GM18505 (cell line): ENCODE measurements at regions not wholly inside any gene's neighbourhood (a gene's known extent, or its start where the extent isn't known, plus 50 kb on each side); places are given as distances from the start of the nearest gene placed in this dataset.

Experiments used
- ATAC-seq: cut with Tn5 transposase; IDR thresholded peaks from one replicate; pipeline ENCODE4 v1.9.1; 2021; ENCODE audit not compliant: unreplicated experiment
- POLR2A ChIP-seq: IDR thresholded peaks from 4 replicates; pipeline ENCODE4 v1.6.1; 2011; ENCODE audit warnings: borderline replicate concordance; ENCODE audit not compliant: insufficient read depth, insufficient read length; ENCODE audit errors: extremely low read depth

GRCh38 chr5:123785162-123786071 is 273.4 kb downstream of the CSNK1G3 start:
- TF ChIP-seq POLR2A: no peak
- no peak for ATAC-seq

DNA sequence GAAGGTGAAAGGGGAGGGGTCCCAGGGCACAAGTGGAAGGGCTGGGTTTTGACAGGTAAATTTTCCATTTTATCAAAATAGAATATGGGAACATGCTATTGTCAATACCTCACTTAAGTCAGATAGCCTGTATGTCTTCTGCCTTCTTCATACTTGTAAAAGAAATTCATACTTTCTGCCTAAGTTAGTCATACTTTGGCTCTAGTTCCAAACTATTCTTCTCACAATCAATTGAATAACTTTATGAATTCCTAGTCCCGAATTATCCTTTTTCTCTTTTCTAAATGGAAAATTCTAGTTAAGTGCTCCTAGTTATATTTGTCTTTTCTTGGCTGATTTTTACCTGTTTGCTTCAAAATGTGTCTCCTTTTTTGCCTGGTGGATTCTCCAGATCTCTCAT is 271.4 kb downstream of the CSNK1G3 start:
- no peak for TF ChIP-seq POLR2A
- no peak for ATAC-seq

DNA sequence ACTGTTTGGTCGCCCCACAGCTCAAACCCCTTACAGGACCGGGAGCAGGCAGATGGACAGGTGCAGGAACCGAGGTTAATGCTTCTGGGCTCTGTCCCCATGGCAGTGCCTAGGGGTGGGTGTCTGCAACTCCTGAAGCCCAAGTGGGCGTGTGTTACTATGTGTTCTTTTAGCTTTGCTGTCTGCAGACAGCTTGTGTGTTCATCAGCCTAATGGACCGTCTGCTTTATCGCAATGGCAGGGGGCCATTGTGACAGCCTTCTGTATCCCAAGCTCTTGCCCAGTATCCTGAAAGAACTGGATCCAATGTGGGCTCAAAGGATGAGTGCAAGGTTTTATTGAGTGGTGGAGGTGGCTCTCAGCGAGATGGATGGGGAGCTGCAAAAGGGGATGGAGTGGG is 266.7 kb downstream of the CSNK1G3 start:
- TF ChIP-seq POLR2A: no peak
- no peak for ATAC-seq

- no peak for TF ChIP-seq POLR2A
- no peak for ATAC-seq
Observed at GRCh38 chr5:123776761-123777160, 264.8 kb downstream of the CSNK1G3 start.

DNA sequence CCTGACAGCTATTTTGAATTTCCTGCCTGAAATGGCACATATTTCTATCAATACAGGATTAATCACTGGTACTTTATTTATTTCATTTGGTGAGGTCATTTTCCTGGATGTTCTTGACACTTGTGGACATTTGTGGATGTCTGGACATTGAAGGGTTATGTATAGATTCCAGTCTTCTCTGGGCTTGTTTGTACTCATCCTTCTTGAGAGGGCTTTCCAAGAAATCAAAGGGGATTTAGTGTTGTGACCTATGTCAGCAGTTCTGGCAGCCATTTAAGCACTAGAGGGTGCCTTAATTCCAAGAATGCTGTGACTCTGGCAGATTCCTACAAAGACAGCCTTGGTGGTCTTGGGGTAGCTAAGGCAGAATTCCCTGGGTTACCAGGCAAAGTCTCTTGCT is 259.7 kb downstream of the CSNK1G3 start:
- no peak for ATAC-seq
- no peak for TF ChIP-seq POLR2A

DNA sequence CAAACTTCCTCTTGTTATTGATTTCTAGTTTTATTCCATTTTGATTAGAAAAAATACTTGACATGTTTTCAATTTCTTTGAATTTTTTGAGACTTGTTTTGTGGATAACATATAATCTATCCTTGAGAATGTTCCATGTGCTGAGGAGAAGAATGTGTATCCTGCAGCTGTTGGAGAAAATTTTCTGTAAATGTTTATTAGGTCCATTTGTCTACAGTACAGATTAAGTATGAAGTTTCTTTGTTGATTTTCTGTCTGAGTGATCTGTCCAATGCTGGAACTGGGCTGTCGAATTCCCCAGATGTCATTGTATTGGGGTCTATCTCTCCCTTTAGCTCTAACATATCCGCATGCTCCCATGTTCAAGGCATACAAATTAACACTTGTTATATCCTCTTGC is 251.2 kb downstream of the CSNK1G3 start:
- no peak for ATAC-seq
- no peak for TF ChIP-seq POLR2A

DNA sequence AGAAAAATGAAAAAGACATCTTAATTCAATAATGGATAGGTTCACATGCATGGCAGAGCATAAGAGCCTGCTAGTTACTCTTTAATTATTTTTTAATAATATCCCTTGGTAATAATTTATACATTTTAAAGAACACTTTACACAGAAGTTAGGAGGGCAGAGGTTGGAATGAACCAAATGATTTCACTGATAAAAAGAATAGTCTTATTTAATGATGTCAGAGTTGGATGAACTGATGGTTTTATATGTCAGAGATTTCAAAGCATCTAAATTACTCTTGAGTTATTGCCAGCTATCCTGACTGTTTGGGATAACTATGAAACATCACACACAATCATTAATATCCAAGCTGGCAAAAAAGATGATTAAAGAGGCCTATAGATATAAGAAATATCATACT is 244.8 kb downstream of the CSNK1G3 start:
- TF ChIP-seq POLR2A: no peak
- ATAC-seq: no peak

- no peak for ATAC-seq
- TF ChIP-seq POLR2A: no peak
Observed at GRCh38 chr5:123756318-123756665, 244.3 kb downstream of the CSNK1G3 start.

DNA sequence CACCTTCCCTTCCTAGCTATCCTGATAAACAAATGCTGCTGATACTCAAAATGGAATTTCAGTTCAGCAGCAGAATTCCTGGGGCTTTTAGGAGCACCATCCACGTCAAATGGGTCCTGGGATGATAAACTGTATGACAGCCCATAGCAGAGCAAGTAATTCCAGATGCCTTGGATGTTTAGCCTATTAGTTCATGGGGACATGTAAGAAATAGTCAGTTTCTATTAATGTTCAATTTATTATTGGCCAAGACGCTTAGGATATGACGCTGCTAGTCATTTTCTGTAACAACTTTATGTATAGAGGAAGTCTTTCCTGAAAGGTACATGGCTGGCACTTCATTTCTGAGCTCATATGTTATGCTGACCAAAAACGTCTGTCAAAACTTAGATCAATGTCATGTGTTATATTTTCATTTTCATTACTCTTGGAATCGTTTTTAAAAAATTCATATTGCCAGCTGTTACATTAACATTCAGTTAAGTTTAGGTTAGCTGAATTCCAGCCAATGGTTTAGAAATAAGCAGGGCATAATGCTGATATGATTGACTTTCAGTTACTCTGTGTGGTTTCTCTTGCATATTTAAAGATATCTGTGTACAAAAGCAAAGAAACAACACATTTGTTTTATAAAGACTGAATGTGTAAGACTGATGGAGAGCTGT is 243.8 kb downstream of the CSNK1G3 start:
- TF ChIP-seq POLR2A: no peak
- ATAC-seq: no peak

GRCh38 chr5:123754908-123755307 is 242.9 kb downstream of the CSNK1G3 start:
- no peak for ATAC-seq
- TF ChIP-seq POLR2A: no peak

GRCh38 chr5:123753937-123754891 is 242.2 kb downstream of the CSNK1G3 start:
- no peak for TF ChIP-seq POLR2A
- ATAC-seq: no peak

DNA sequence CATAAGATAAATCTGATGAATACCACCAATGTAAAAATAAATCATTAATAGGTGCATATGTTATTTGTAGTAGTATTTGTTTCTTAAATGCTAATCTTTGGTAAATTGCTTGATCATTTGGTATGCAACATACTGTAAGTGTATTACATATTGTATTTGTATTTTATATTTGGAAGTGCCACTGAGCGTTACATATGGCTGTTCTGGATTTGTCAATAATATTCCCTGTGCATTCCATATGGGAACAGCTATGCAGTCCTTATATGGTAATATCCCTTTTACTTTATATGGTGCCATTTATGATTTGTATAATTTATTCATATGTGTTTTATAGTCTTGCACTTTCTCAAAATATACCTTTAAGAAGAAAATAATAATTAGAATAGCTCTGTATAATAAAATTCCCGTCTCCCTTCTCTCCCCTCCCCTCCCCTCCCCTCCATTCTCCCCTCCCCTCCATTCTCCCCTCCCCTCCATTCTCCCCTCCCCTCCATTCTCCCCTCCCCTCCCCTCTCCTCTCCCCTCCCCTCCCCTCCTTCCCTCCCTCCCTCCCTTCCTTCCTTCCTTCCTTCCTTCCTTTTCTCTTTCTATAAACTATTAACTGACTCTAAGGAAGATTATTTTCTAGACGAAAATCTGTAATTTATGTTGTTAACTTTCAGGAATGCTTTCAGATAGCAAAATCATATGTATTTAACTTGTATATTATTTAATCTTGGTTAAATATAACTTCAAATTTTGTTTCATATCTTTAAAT is 241.4 kb downstream of the CSNK1G3 start:
- no peak for TF ChIP-seq POLR2A
- no peak for ATAC-seq
